Chondrocyte (in vitro differentiated cells): ENCODE measurements at regions not wholly inside any gene's neighbourhood (a gene's known extent, or its start where the extent isn't known, plus 50 kb on each side); places are given as distances from the start of the nearest gene placed in this dataset.

Source experiments
- DNase-seq: peaks from one replicate; pipeline ENCODE4 v3.0.0; 2021; ENCODE audit warnings: mixed read lengths, low spot score
- H3K27ac Mint-ChIP-seq: one replicate; pipeline ENCODE4 v1.8.0; 2021; ENCODE audit warnings: mild to moderate bottlenecking, moderate library complexity, mixed read lengths; ENCODE audit not compliant: unreplicated experiment
- H3K27me3 Mint-ChIP-seq: 2 replicates; pipeline ENCODE4 v1.8.0; 2021; ENCODE audit warnings: low read depth, mixed read lengths
- H3K36me3 Mint-ChIP-seq: 2 replicates; pipeline ENCODE4 v1.8.0; 2021; ENCODE audit warnings: low read depth, mixed read lengths
- H3K4me1 Mint-ChIP-seq: 2 replicates; pipeline ENCODE4 v1.8.0; 2021; ENCODE audit warnings: low read depth, mild to moderate bottlenecking, mixed read lengths
- H3K4me3 Mint-ChIP-seq: one replicate; pipeline ENCODE4 v1.8.0; 2021; ENCODE audit warnings: mild to moderate bottlenecking, moderate library complexity, mixed read lengths; ENCODE audit not compliant: unreplicated experiment
- H3K9me3 Mint-ChIP-seq: 2 replicates; pipeline ENCODE4 v1.8.0; 2021; ENCODE audit warnings: low read depth, mixed read lengths
- CTCF ChIP-seq: fragments of 200-600 bp; sonication (generic); IDR thresholded peaks from 2 replicates; pipeline ENCODE4 v1.5.0; 2021; ENCODE audit warnings: antibody characterized with exemption, mild to moderate bottlenecking, moderate library complexity

DNA sequence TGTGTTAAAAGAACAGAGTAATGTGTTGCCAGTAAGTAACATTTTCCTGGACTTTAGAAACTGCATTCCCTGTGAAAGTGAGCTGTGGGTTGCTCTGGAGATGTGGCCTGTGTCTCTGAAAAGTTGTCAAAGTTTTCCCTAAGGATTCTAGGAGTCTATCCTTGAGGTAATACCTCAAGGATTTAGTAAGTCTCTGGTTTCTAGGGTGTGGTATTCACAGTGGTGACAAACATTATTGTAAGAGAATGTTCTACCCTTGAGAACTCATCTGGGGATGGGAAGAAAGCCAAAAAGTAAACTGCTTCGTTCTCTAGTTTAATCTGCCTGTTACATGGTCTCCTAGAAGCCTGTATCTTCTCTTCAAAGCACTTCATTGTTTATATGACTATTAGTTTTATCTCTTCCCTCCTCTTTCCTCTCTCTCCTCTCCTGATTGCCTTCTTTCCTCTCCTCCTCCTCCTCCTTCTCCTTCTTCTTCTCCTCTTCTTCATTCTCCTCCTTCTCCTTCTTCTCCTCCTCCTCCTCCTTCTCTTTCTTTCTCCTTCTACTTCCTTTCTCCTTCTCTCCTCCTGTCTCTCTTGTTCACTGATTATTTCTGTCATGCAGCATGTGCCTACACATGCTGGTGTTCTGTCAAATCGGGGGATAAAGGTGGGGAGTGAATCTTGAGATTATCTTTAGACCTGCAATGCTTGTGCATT, 321.3 kb downstream of the PTTG2 start:
- Mint-ChIP-seq H3K4me1 (peaks cover 16% of the 10 kb centered on the region), H3K36me3 (no peaks in the 10 kb centered on the region), H3K4me3 (no peak overlapping the region), H3K27me3 (no peaks in the 10 kb centered on the region), H3K27ac (peak overlapping the region; percentile 80), H3K9me3 (peaks cover 3% of the 10 kb centered on the region)
- DNase-seq = no peak
- TF ChIP-seq CTCF = no peak

DNA sequence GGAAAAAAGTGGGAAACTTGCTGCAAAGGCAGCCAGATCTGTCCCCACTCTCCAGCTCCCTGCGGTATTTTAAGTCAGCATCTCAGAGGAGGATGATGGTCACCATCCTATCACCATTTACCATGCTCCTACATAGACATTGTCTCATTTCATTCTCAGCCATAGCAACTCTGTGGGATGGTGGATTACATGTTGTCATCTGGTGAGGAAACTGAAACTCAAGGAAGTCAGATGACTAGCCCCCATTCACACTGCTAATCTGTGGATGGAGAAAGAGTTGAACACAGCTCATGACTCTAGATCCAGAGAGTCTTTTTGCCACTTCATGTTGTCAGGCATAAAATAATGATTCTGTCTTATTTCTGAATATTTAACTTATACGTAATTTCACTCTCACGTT, 323.5 kb downstream of the PTTG2 start:
- Mint-ChIP-seq H3K9me3 (no peaks in the 10 kb centered on the region), H3K27ac (no peak overlapping the region), H3K36me3 (no peaks in the 10 kb centered on the region), H3K4me1 (peaks cover 16% of the 10 kb centered on the region), H3K4me3 (no peak overlapping the region), H3K27me3 (no peaks in the 10 kb centered on the region)
- no peak for DNase-seq
- no peak for TF ChIP-seq CTCF

GRCh38 chr4:38284294-38285030, 324.3 kb downstream of the PTTG2 start:
- no peaks in the 10 kb centered on the region for H3K9me3 Mint-ChIP-seq
- no peak overlapping the region for H3K4me3 Mint-ChIP-seq
- peaks cover 16% of the 10 kb centered on the region for H3K4me1 Mint-ChIP-seq
- no peak for TF ChIP-seq CTCF
- H3K27ac Mint-ChIP-seq = no peak overlapping the region
- H3K27me3 Mint-ChIP-seq = no peaks in the 10 kb centered on the region
- H3K36me3 Mint-ChIP-seq = no peaks in the 10 kb centered on the region
- no peak for DNase-seq

DNA sequence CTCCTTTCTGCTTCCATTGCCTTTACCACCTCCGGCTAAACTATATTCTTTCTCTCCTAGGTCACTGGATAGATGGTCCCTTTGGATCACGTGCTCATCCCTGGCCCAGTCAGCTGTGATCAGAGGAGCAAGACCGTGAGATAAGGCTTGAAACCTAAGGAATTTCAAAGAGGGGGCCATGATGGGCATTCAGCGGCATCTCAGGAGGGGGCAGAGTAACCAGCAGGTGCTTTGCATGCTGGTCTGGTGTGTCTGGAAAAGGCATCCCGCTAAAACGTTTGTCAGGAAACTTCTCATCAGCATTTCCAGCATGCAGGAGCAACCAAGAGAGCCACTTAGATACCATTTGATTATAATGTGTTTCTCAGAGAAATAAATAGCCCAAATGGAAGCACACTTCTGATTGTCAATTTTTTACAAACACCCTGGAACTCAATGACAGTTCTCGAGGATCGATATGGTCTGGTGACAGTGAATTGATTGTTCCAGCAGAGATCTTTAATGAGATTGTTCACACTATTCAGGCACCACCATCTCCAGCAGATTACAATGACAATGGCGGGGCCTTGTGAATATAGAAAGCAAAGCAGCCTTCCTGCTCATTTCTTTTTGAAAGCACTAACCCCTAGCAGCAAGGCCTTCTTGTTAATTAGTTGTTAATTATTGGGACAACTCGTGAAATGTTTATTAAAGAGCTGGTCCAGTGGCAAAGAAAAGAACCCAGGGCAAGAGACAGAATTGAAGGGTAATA, 327.1 kb downstream of the PTTG2 start:
- Mint-ChIP-seq H3K4me1 (peaks cover 13% of the 10 kb centered on the region), H3K4me3 (no peak overlapping the region), H3K27me3 (no peaks in the 10 kb centered on the region), H3K9me3 (no peaks in the 10 kb centered on the region), H3K27ac (no peak overlapping the region), H3K36me3 (no peaks in the 10 kb centered on the region)
- no peak for DNase-seq
- no peak for TF ChIP-seq CTCF

DNA sequence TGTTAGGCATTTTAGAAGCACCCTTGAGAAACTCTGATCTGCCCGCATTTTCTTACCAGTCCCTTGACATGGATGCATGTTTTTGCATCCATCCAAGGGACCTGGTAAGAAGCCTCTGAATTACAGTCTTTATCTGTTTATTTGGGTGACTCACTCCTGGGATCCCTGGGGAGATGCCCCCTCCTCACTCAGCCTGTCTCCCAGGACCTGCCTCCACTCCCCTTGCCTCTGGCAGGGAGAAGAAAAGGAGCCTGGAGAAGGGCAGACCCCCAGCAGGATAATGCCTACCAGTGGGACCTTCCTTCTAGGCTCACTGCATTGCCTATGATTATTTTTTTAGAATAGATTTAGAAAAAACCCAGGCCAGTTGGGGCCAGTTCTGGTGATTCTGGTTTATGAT, 329.4 kb downstream of the PTTG2 start:
- H3K9me3 Mint-ChIP-seq = peaks cover 16% of the 10 kb centered on the region
- DNase-seq = no peak
- no peak overlapping the region for H3K27ac Mint-ChIP-seq
- no peaks in the 10 kb centered on the region for H3K36me3 Mint-ChIP-seq
- peaks cover 13% of the 10 kb centered on the region for H3K4me1 Mint-ChIP-seq
- H3K4me3 Mint-ChIP-seq = no peak overlapping the region
- no peaks in the 10 kb centered on the region for H3K27me3 Mint-ChIP-seq
- no peak for TF ChIP-seq CTCF
